GM19395 (cell line): ENCODE measurements at regions not wholly inside any gene's neighbourhood (a gene's known extent, or its start where the extent isn't known, plus 50 kb on each side); places are given as distances from the start of the nearest gene placed in this dataset.

Experiments
- ATAC-seq: cut with Tn5 transposase; IDR thresholded peaks from one replicate; pipeline ENCODE4 v1.9.1; 2021; ENCODE audit warnings: mild to moderate bottlenecking, moderate library complexity; ENCODE audit not compliant: unreplicated experiment

DNA sequence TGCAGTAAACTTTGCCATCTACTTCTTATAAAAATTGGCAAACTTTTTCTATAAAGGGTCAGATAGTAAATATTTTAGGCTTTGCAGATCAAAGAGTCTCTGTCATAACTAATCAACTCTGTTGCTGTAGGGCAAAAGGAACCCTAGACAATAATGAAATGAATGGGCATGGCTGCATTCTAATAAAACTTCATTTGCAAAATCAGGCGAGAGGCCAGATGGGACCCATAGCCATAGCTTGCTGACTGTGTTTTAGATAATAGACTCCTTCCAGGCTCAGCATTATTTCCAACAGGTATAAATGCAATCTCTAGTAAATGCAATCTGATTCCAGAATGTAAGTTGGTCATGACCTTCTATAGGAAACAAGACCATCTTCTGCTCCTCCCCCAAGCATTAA, 490.7 kb downstream of the TOX3 start:
- no peak for ATAC-seq

DNA sequence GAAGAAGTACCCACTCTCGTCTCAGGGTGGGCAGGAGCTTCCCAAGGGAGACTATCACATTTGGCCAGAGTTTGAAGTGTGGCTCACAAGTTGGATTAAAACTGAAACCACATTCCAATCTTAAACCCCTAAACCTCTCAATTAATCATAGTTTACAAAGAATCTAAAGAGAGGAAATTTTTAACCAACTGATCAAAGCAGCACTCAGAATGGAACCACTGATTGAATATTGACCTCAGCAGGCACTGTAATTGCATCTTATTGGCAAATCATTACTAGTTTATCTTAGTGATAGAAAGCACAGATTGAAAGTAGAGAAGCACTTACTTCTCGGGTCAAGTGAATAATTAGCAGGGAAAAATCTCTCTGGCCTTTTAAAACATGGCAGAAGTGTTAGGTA, 491.6 kb downstream of the TOX3 start:
- no peak for ATAC-seq

- no peak for ATAC-seq
These were observed 492.6 kb downstream of the TOX3 start for GRCh38 chr16:52054326-52054725.

DNA sequence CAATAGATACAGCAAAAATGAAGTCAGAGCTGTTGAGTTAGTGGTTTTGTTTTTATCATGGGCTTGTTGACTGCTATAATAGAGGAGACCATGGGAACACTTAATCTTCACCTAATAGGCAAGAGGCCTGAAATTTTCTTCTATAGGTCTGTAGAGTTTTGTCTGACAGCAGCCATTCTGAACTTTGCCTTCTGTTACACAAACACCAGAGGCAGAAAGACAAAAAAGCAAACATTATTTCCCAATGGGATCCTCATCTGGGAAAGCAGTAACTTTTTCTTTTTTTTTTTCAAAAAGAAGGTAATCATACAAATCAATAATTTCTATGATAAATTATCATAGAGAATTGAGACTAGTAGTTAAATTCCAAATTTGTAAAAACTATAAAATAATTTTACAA, 494.1 kb downstream of the TOX3 start:
- no peak for ATAC-seq

DNA sequence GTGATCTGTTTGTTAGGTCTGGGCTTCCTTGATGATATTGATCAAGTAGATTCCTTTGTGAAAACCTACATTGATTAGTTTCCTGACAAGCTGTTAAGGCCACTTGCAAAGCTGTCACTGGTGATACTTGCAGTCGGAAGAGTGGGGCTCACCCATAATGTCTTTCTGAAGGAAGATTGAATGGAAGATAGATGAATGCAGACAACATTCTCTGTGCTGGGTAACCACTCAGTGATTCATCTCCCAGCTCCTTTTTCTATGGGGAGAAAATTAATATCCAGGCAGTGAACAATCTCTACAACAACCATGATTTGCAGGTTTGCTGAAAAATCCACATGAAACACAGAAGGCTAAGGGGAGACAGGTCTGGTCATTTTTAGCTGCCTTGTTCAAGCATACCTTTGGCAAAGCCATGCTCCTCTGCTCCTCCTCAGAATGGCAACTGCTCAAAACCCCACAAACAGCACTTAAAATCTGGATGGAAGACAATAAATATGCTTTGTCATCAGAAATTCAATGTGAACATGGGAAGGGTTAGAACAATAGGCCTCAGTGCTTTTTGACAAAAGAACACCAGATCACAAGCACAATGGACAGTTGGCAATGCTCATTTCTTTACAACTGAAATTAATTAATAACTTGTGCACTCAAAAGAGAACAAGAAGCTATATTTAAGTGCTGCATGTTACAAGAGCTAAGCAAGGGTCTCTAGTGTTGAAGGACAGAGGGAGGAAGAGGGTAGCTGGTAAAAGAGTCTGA, 495.4 kb downstream of the TOX3 start:
- no peak for ATAC-seq

DNA sequence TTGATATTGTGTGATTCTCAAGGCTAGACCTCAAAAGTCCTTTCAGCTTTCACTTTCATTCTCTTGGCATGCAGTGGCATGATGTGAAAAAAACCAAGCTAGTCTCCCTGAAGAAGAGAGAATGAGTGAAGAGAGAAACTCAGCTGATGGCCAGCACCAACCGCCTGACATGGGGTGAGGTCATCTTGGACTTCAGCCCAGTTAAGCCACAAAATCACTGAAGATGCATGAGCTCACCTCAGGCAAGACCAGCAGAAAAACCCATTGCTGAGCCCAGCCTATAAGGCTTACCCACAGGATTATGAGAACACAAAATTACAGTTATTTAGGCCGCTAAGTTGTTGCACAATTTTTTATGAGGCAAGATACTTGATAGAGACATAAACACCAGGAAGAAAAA, 496.5 kb downstream of the TOX3 start:
- no peak for ATAC-seq

- ATAC-seq = no peak
These were observed 511.5 kb downstream of the TOX3 start for GRCh38 chr16:52035436-52035835.

GRCh38 chr16:52034830-52035229, 512.1 kb downstream of the TOX3 start:
- no peak for ATAC-seq

DNA sequence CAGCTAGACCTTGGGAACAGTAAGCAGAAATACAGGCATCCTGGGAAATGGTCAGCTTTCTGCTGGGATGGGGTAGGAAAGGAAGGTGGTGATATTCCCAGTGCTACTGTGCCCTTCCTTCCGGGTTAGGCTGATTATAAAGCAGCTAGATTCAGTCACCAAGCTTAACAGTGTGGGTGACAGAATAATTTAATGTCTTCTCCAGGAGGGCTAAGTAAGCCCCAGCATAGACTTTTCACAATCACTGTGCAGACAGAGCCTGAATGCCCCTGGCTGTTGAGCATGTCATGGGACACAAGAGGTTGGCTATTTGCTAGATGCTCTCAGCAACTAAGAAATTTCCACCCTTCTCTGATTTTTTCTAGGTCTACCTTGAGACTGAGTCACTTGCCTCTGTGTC, 513.0 kb downstream of the TOX3 start:
- ATAC-seq = no peak

- ATAC-seq = no peak
These were observed 524.0 kb downstream of the TOX3 start for GRCh38 chr16:52022980-52023379.

GRCh38 chr16:52022177-52022576, 524.8 kb downstream of the TOX3 start:
- no peak for ATAC-seq

DNA sequence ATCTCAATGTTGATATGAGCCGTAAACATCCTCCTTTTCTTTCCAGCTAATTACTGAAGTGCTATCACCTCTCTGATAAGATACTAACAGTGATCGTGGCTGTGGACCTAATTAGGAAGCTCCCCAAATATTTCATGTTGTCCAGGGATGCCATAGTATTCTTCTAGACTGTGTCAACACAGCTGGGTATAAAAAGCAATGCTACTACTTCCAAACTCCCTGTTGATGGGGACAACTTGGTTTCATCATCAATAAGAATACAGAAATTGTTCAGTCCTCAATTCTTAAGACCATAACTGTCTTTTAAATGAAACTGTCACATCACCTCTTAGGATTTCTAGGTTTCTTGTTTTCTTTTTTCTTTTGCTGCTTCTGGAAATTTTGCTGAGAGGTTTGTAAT, 530.6 kb downstream of the TOX3 start:
- ATAC-seq = no peak

DNA sequence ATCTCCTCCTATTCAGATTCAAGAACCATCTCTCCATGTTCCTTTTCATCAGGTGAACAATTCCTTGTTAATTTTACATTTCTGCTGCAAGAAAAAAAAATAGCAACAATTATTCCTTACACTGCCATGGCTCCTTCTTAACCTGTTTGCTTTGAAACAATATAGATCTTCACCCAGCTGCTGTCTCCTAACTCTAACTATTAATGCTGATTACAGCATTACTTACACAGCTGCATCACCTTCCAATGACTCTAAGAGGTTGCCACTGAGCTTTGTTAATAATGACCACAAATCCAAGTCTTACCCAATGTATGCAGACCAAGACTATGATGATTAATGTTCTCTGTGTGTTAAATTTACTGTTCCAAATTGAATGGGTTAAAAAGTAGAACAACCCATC, 541.4 kb downstream of the TOX3 start:
- no peak for ATAC-seq

DNA sequence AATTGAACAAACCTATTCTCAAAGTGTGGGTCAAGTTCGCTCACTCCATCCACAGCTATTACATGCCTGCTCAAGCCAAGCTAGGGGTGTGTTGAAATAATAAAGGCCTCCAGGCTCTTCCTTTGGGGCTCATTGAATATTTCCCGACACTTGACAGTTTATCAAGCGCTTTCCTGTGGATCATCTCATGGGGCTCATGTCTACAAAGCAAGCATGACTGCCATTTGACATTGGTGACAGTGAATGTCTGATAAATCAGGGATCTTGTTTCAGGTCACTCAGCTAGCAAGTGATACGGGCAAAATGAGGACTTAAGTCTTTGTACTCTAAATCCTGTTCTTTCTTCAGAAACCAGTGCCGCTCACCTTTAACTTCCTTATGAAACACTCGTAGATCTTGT, 542.6 kb downstream of the TOX3 start:
- no peak for ATAC-seq

- ATAC-seq = no peak
These were observed 544.9 kb downstream of the TOX3 start for GRCh38 chr16:52002026-52002425.

DNA sequence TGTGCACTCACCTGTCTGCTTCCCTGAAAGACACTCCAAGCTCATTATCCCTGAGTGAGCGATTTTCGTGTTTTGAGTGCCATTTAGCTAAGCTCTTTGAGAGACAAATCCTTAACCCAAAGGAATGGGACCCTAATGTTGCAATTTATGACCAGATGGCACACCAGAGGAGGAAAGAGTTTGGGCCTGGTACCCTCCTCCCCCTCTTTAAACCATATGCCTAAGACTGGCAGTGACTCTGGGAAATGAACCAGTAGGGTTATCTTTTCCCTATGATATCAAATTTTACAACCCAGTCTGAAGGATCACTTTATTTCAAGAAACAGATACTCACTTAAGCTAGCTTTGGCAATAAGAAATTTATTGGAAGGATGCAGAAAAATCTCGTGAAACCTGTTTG, 550.4 kb downstream of the TOX3 start:
- ATAC-seq = no peak

GRCh38 chr16:51994597-51994996, 552.3 kb downstream of the TOX3 start:
- ATAC-seq = no peak

DNA sequence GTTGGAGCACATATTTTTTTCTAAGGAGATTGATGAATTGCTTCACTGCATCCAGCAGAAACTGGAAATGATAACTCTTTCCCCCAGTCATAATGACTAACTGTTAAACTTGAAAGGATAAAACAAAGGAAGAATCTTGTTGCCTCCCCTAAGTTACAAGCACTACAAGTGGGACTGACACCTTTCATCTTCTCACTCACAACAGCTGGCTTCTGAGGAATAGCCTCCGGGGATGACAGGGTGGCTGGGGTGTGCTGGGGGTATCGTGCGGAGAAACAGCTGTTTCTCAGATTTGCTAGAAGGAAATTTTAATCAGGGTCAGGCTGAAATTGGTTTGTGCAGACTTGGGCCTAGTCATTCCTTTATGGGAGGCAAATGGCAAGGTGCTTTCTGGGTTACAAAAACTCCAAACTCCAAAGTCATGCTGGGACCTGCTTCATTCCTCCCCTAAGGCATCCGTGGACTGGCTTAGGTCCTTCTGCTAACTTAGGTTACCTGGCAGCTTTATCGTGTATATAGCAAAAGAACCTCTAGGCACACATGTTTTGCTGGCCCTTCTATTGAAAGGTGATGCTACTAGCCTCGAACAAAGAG, 557.2 kb downstream of the TOX3 start:
- no peak for ATAC-seq

- no peak for ATAC-seq
These were observed 558.0 kb downstream of the TOX3 start for GRCh38 chr16:51988977-51989376.

DNA sequence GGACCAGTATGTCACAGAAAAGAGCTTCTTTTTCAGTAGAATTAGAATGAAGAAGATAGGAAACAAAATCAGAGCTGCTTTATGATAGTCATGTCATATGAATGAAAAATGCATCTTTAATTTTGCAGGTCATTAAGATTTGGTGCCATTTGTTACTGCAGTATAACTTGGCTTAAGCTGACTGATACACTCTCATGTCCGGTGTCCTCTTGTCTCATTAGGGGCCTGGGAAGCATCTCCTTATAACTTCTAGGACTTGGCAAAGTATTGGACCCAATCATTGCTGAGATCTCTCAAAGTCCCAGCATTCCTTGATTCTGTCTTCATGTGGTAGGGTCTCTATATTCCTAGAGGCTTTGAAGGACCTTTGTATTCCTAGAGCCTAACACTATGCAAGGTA, 559.4 kb downstream of the TOX3 start:
- ATAC-seq = no peak

DNA sequence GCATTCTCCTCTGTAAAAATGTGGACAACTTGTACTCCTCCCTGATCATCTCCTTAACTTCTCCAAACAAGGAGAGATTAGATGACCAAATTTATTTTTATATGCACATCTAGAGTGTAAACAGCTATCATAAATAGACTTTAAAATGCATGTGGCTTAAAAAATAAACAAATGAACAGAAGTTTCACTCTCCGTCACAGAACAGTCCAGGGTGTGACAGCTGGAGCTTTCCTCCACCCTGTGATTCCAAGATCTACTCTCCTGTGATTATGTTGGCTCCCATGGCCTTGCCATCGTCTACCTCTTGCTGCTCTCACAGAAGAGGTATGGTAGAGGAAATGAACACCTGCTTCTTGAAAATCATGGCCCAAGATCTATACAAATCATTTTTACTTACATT, 560.2 kb downstream of the TOX3 start:
- ATAC-seq = no peak

- no peak for ATAC-seq
These were observed 560.6 kb downstream of the TOX3 start for GRCh38 chr16:51986301-51986700.

DNA sequence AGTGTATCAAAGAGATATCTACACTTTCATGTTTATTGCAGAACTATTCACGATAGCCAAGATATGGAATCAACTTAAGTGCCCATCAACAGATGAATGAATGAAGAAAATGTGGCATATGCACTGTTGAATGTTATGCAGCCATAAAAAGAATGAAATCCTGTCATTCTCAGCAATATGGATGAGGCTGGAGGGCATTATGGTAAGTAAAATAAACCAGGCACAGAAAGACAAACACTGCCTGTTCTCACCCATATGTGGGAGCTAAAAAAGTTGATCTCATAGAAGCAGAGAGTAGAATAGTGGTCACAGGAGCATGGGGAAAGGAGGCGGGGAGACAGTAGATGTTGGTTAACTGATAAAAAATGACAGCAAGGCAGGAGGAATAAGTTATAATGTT, 561.8 kb downstream of the TOX3 start:
- ATAC-seq = no peak
